Thyroid gland (tissue), 4 donors: ENCODE measurements at regions not wholly inside any gene's neighbourhood (a gene's known extent, or its start where the extent isn't known, plus 50 kb on each side); places are given as distances from the start of the nearest gene placed in this dataset.

Source experiments
- POLR2A ChIP-seq, 2 donors: fragments of 450-650 bp; IDR thresholded peaks; one replicate each; pipeline ENCODE4 v1.6.1; 2017; ENCODE audit warnings: antibody characterized with exemption in 2 of 2, mild to moderate bottlenecking in 2 of 2, moderate library complexity in 1 of 2
- TF ChIP-seq, protein P1 (sequence below), 6 experiments: fragments of 200-600 bp in 3 of 6; fragments of 450-650 bp in 3 of 6; sonication (generic) in 3 of 6; IDR thresholded peaks; one replicate each; pipeline ENCODE4 v1.5.1; 2016 to 2019; ENCODE audit warnings: antibody characterized with exemption in 6 of 6, mild to moderate bottlenecking in 2 of 6, inconsistent platforms in 1 of 6, moderate library complexity in 1 of 6

DNA sequence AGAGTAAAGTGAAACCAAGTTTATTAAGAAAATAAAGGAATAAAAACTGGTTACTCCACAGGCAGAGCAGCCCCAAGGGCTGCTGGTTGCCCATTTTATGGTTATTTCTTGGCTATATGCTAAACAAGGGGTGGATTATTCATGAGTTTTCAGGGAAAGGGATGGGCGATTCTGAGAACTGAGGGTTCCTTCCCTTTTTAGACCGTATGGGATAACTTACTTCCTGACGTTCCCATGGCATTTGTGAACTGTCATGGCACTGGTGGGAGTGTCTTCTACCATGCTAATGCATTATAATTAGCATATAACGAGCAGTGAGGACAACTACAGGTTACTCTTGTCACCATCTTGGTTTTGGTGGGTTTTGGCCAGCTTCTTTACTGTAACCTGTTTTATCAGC lies 323.9 kb upstream of the PTGER4 start:
- TF ChIP-seq, protein P1, sequence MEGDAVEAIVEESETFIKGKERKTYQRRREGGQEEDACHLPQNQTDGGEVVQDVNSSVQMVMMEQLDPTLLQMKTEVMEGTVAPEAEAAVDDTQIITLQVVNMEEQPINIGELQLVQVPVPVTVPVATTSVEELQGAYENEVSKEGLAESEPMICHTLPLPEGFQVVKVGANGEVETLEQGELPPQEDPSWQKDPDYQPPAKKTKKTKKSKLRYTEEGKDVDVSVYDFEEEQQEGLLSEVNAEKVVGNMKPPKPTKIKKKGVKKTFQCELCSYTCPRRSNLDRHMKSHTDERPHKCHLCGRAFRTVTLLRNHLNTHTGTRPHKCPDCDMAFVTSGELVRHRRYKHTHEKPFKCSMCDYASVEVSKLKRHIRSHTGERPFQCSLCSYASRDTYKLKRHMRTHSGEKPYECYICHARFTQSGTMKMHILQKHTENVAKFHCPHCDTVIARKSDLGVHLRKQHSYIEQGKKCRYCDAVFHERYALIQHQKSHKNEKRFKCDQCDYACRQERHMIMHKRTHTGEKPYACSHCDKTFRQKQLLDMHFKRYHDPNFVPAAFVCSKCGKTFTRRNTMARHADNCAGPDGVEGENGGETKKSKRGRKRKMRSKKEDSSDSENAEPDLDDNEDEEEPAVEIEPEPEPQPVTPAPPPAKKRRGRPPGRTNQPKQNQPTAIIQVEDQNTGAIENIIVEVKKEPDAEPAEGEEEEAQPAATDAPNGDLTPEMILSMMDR (IDR thresholded peaks at IDR 0.05), result no peak
- no peak for TF ChIP-seq POLR2A (IDR thresholded peaks at IDR 0.05)
